DND-41 (cell line): ENCODE measurements at regions not wholly inside any gene's neighbourhood (a gene's known extent, or its start where the extent isn't known, plus 50 kb on each side); places are given as distances from the start of the nearest gene placed in this dataset.

Source experiments
- CTCF ChIP-seq: IDR thresholded peaks from 2 replicates; pipeline ENCODE4 v1.5.1; 2012; ENCODE audit warnings: borderline replicate concordance, low read length, moderate library complexity, mild to moderate bottlenecking; ENCODE audit not compliant: poor library complexity, severe bottlenecking; ENCODE audit errors: extremely low read depth
- EZH2 ChIP-seq: IDR thresholded peaks from 3 replicates; pipeline ENCODE4 v1.6.1; 2012; ENCODE audit warnings: borderline replicate concordance, low read depth, mild to moderate bottlenecking, moderate library complexity, low read length, inconsistent platforms; ENCODE audit not compliant: severe bottlenecking

- no peak for TF ChIP-seq CTCF
- TF ChIP-seq EZH2, result no peak
Observed at GRCh38 chr16:65689726-65690125, 567.9 kb upstream of the CDH11 start.
